T-helper 1 cell (primary cell): ENCODE measurements at regions not wholly inside any gene's neighbourhood (a gene's known extent, or its start where the extent isn't known, plus 50 kb on each side); places are given as distances from the start of the nearest gene placed in this dataset.

Experiments
- DNase-seq, 5 donors: peaks; one replicate each; pipeline ENCODE4 v3.0.0-alpha.2; 2012 to 2020

- no peak for DNase-seq
Observed at GRCh38 chr15:91769476-91769875, 84.0 kb upstream of the SLCO3A1 start.

DNA sequence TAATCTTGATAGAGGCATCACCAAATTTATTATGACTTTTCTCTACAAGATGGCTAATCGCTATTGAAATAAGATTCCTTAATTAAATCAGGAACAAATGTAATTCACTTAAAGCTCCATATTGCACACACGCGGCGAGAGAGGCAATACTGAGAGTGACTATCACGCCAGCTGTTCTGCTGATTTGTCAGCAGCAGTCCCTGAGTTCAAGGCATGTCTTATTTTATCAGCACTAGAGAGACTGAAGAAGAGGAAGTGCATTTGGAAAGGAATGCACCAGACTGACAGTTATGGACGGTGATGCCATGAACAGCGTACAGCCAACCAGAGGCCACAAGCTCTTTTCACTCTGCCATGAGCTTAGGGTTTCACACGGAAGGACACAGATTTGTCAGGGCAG, 83.6 kb upstream of the SLCO3A1 start:
- no peak for DNase-seq

DNA sequence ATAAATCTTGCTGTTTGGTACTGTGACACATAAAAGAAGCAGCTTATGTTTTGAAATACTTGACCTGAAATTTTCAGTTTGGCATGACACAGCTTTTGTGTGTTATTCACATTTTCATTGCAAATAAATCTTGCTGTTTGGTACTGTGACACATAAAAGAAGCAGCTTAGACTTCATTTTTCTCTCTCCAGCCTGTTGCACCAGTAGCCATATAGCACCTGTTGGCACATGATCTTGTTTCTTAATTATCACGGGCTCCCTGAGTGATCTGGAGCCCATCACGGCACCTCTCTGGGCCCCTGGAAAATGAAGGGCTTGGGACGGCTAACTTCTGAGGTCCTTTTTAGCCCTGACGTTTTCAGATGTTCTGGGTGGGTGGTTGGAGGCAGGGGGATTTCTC, 77.4 kb upstream of the SLCO3A1 start:
- DNase-seq, result no peak

GRCh38 chr15:91779960-91780359, 73.5 kb upstream of the SLCO3A1 start:
- DNase-seq, result no peak

DNA sequence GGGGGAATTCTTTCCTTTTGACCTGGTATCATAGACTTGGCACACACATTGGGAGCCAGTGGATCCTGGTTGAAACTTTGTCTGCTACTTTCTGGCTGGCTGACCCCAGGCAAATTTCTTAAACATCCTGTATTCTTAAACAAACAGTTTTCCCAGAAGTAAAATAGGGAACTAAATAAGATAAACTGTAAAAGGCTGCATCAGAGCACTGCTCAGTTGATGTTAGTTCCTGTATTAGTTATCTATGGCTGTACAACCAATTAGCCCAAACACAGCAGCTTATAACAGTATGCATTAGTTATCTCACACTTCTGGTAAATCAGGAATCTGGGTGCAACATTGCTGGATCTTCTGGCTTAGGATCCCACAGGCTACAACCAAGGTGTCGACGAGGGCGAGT, 73.1 kb upstream of the SLCO3A1 start:
- DNase-seq, result no peak

DNA sequence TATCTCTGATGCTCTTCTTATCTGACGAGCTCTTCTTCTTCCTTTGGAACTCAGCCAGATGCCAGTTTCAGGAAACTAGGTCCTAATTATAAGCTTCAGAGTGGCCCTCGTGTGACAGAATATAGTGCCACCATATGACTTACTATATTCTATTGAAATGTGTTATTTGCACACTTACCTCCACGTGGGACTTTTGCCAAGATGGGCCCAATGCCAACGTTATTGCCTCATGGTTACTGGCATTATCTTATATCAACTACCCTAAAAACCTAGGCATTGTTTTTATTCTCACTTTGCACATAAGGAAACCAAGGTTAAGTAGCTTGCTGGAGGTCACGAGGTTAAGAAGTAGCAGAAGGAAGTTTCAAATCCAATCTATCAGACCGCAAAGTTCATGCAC, 71.3 kb upstream of the SLCO3A1 start:
- DNase-seq, result no peak

- DNase-seq, result no peak
Observed at GRCh38 chr15:91783008-91783407, 70.5 kb upstream of the SLCO3A1 start.

- DNase-seq, result no peak
Observed at GRCh38 chr15:91783451-91783850, 70.1 kb upstream of the SLCO3A1 start.

- DNase-seq, result no peak
Observed at GRCh38 chr15:91784973-91785709, 68.4 kb upstream of the SLCO3A1 start.

DNA sequence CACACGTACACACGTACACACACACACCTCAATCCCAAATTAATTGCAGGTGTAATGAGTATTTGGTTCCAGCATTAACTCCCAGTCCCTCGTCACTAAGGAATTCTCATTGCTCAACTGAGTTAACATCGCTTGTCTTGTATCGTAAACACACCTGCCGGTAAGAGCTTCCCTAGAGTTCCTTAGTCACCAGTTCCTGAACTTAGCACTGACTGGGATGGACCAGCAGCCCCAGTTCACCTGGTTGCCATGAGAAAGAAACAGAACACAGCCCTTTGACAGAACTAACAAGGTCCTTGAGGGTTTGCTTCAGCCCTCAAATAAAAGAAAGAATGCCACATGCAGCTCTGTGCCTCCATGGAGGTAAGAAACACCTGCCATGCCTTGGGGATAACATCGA, 66.3 kb upstream of the SLCO3A1 start:
- DNase-seq, result no peak

GRCh38 chr15:91789136-91789535, 64.4 kb upstream of the SLCO3A1 start:
- no peak for DNase-seq

DNA sequence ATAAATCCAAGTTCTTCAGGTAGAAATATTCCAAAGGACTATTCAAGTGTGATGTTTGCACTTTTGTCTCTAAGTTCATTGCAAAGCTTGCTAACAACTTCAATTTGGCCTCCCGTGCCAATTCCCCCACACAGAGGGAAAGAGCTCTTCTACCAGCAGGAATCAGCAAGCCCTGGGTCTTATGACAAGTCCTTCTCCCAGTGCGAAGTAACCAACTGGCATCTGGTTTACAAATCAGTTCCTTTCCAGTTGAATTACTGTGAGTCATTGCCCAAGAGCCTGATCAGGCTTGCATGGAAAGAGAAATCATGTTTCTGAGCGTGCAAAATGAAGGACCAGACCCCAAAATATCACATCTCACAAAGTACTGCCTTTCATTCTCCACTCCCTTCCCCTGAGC, 62.7 kb upstream of the SLCO3A1 start:
- DNase-seq, result no peak

- no peak for DNase-seq
Observed at GRCh38 chr15:91793771-91794170, 59.7 kb upstream of the SLCO3A1 start.

DNA sequence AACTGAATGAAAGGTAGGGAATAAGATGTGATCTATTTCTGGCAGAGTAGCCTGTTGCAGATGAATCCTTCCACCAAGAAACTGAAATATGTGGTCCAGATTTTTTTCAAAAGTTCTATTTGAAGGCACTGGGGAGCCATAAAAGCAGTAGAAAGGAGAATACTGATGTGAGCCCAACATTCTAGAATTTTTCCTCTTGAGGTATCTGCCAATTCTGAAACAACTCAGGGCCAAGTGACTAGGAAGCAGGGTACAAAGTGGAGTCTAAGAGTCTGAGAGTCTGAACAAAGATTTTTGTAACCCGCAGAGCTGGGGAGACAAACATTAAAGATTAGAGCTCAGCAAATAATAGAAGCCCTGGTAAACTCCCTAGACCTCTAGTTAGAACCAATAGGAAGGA, 58.3 kb upstream of the SLCO3A1 start:
- no peak for DNase-seq

- DNase-seq, result no peak
Observed at GRCh38 chr15:91801836-91802534, 51.5 kb upstream of the SLCO3A1 start.

GRCh38 chr15:91803260-91803659, 50.2 kb upstream of the SLCO3A1 start:
- no peak for DNase-seq
